H1 (cell line): ENCODE measurements at regions not wholly inside any gene's neighbourhood (a gene's known extent, or its start where the extent isn't known, plus 50 kb on each side); places are given as distances from the start of the nearest gene placed in this dataset.

Source experiments
- CTCF ChIA-PET: fragments of 300-600 bp; sonication (Branson Sonifier 250); formaldehyde crosslinking; loops from one replicate; lab custom pipeline; 2021; ENCODE audit not compliant: partially characterized antibody; lab: Charles Lee
- POLR2A ChIA-PET: fragments of 300-600 bp; sonication (Branson Sonifier 250); formaldehyde crosslinking; loops from one replicate; lab custom pipeline; 2021; ENCODE audit warnings: inconsistent platforms; ENCODE audit not compliant: partially characterized antibody; lab: Charles Lee
- DNase-seq, 2 experiments: peaks; one replicate each; pipeline versions ENCODE4 v3.0.0 to v3.0.0-alpha.2; 2010 to 2022; ENCODE audit warnings: low spot score in 2 of 2, low read depth in 1 of 2, mixed read lengths in 1 of 2
- FAIRE-seq: peaks from 2 replicates; lab custom pipeline; 2011; peaks lifted over from hg19 to GRCh38; lab: Jason Lieb, UNC
- H2AFZ ChIP-seq: 2 replicates; pipeline ENCODE4 v1.8.1; 2012; ENCODE audit warnings: low read length, inconsistent platforms
- H2AK5ac ChIP-seq: 2 replicates; pipeline ENCODE4 v1.6.1; 2013; ENCODE audit warnings: low read depth, low read length
- H2BK120ac ChIP-seq: replicated peaks from 2 replicates; pipeline ENCODE3; 2013; ENCODE audit warnings: low read depth, low read length, inconsistent platforms
- H2BK12ac ChIP-seq: 2 replicates; pipeline ENCODE4 v1.6.1; 2013; ENCODE audit warnings: low read depth, low read length
- H2BK15ac ChIP-seq: 2 replicates; pipeline ENCODE4 v1.6.1; 2013; ENCODE audit warnings: low read length
- H2BK20ac ChIP-seq: 2 replicates; pipeline ENCODE4 v1.6.1; 2013; ENCODE audit warnings: low read length
- H2BK5ac ChIP-seq: 2 replicates; pipeline ENCODE4 v1.6.1; 2013; ENCODE audit warnings: low read depth, low read length
- H3K14ac ChIP-seq: 2 replicates; pipeline ENCODE4 v1.6.1; 2013; ENCODE audit warnings: inconsistent platforms; ENCODE audit not compliant: insufficient read length
- H3K18ac ChIP-seq: 2 replicates; pipeline ENCODE4 v1.6.1; 2013; ENCODE audit warnings: low read length; ENCODE audit errors: extremely low read depth
- H3K23ac ChIP-seq: 2 replicates; pipeline ENCODE4 v1.6.1; 2013; ENCODE audit warnings: inconsistent platforms; ENCODE audit not compliant: insufficient read length
- H3K23me2 ChIP-seq: 2 replicates; pipeline ENCODE4 v1.6.1; 2013; ENCODE audit warnings: low read depth, low read length
- H3K27ac ChIP-seq: 2 replicates; pipeline ENCODE4 v1.6.1; 2011; ENCODE audit warnings: low read depth, low read length, inconsistent platforms
- H3K27me3 ChIP-seq, 4 experiments: replicated peaks in 1 of 4; 1 replicate in 1 of 4; 2 replicates in 3 of 4; pipeline versions ENCODE4 v1.6.1 to v1.8.1; 2011 to 2013; ENCODE audit warnings: low read length in 3 of 4, mild to moderate bottlenecking in 3 of 4, inconsistent platforms in 2 of 4, mixed read lengths in 2 of 4, moderate library complexity in 1 of 4; ENCODE audit not compliant: control insufficient read depth in 3 of 4, insufficient read depth in 3 of 4; ENCODE audit errors: extremely low read depth in 1 of 4
- H3K36me3 ChIP-seq, 4 experiments: 2 replicates each; pipeline versions ENCODE4 v1.6.1 to v1.8.1; 2011 to 2013; ENCODE audit warnings: mild to moderate bottlenecking in 4 of 4, low read length in 3 of 4, moderate library complexity in 2 of 4, control low read depth in 1 of 4, inconsistent platforms in 1 of 4; ENCODE audit not compliant: insufficient read depth in 4 of 4, control insufficient read depth in 2 of 4
- H3K4ac ChIP-seq: replicated peaks from 2 replicates; pipeline ENCODE3; 2013; ENCODE audit warnings: low read length, low read depth, mixed read lengths, inconsistent platforms; ENCODE audit not compliant: insufficient read length
- H3K4me1 ChIP-seq, 4 experiments: replicated peaks in 1 of 4; 1 replicate in 1 of 4; 2 replicates in 3 of 4; pipeline versions ENCODE4 v1.6.1 to v1.8.1; 2011 to 2013; ENCODE audit warnings: low read length in 3 of 4, inconsistent platforms in 2 of 4, mixed read lengths in 1 of 4; ENCODE audit not compliant: insufficient read depth in 4 of 4, control insufficient read depth in 3 of 4
- H3K4me2 ChIP-seq, 2 experiments: 2 replicates each; pipeline versions ENCODE4 v1.6.1 to v1.8.1; 2011 to 2013; ENCODE audit warnings: low read depth in 2 of 2, low read length in 2 of 2, control low read depth in 1 of 2, inconsistent platforms in 1 of 2, mild to moderate bottlenecking in 1 of 2; ENCODE audit not compliant: insufficient read depth in 1 of 2
- H3K4me3 ChIP-seq, 4 experiments: fragments of 200-600, 300-600 bp in 1 of 4; sonication (generic), shearing (Covaris generic), sonication (Bioruptor Twin) in 1 of 4; 2 replicates each; pipeline versions ENCODE4 v1.5.1 to v1.8.1; 2011 to 2016; ENCODE audit warnings: low read length in 4 of 4, low read depth in 3 of 4, control low read depth in 2 of 4, inconsistent platforms in 2 of 4, mild to moderate bottlenecking in 2 of 4, mixed read lengths in 1 of 4, moderate library complexity in 1 of 4; ENCODE audit not compliant: insufficient read depth in 2 of 4; ENCODE audit errors: extremely low read depth in 1 of 4
- H3K56ac ChIP-seq: replicated peaks from 2 replicates; pipeline ENCODE3; 2013; ENCODE audit warnings: low read depth, mild to moderate bottlenecking, mixed read lengths, low read length, inconsistent platforms; ENCODE audit not compliant: insufficient read length
- H3K79me1 ChIP-seq: 2 replicates; pipeline ENCODE4 v1.6.1; 2013; ENCODE audit warnings: low read depth, low read length, control low read depth
- H3K79me2 ChIP-seq, 2 experiments: 2 replicates each; pipeline versions ENCODE4 v1.6.1 to v1.8.1; 2012 to 2013; ENCODE audit warnings: low read length in 2 of 2, mild to moderate bottlenecking in 2 of 2, inconsistent platforms in 1 of 2; ENCODE audit not compliant: insufficient read depth in 2 of 2, control insufficient read depth in 1 of 2
- H3K9ac ChIP-seq, 4 experiments: replicated peaks in 1 of 4; 1 replicate in 1 of 4; 2 replicates in 3 of 4; pipeline versions ENCODE4 v1.6.1 to v1.8.1; 2011 to 2013; ENCODE audit warnings: low read depth in 3 of 4, low read length in 3 of 4, control low read depth in 2 of 4, mild to moderate bottlenecking in 2 of 4, moderate library complexity in 2 of 4, inconsistent platforms in 1 of 4; ENCODE audit errors: extremely low read depth in 1 of 4
- H3K9me3 ChIP-seq, 2 experiments: 2 replicates each; pipeline versions ENCODE4 v1.6.1 to v1.8.1; 2012 to 2013; ENCODE audit warnings: mild to moderate bottlenecking in 2 of 2, moderate library complexity in 2 of 2, control low read depth in 1 of 2, inconsistent platforms in 1 of 2, low read depth in 1 of 2, low read length in 1 of 2, mixed read lengths in 1 of 2; ENCODE audit not compliant: insufficient read depth in 2 of 2
- H4K20me1 ChIP-seq, 2 experiments: replicated peaks in 1 of 2; 2 replicates each; pipeline versions ENCODE3 to v1.8.1; 2011 to 2013; ENCODE audit warnings: inconsistent platforms in 2 of 2, low read length in 2 of 2, mild to moderate bottlenecking in 1 of 2; ENCODE audit not compliant: insufficient read depth in 2 of 2, control insufficient read depth in 1 of 2
- H4K5ac ChIP-seq: 2 replicates; pipeline ENCODE4 v1.6.1; 2013; ENCODE audit warnings: low read length, low read depth, mixed read lengths, inconsistent platforms; ENCODE audit not compliant: insufficient read length
- H4K8ac ChIP-seq: 2 replicates; pipeline ENCODE4 v1.8.0; 2013; ENCODE audit warnings: mild to moderate bottlenecking, moderate library complexity, low read length, inconsistent platforms; ENCODE audit not compliant: insufficient read depth; ENCODE audit errors: extremely low read depth
- H4K91ac ChIP-seq: replicated peaks from 2 replicates; pipeline ENCODE3; 2013; ENCODE audit warnings: low read length, mixed read lengths, inconsistent platforms; ENCODE audit not compliant: insufficient read length
- CHD2 ChIP-seq: IDR thresholded peaks from 2 replicates; pipeline ENCODE4 v1.6.1; 2012; ENCODE audit warnings: low read length, improper control_type of control experiment
- RNF2 ChIP-seq: fragments of 200-900, 300-1000 bp; sonication (generic); IDR thresholded peaks from 2 replicates; pipeline ENCODE4 v1.7.1; 2016; ENCODE audit warnings: borderline replicate concordance, low read depth, mild to moderate bottlenecking, antibody characterized with exemption, low read length; ENCODE audit not compliant: poor library complexity, severe bottlenecking; ENCODE audit errors: missing control alignments
- TAF1 ChIP-seq: IDR thresholded peaks from 2 replicates; pipeline ENCODE4 v1.6.1; 2011; ENCODE audit warnings: mild to moderate bottlenecking, low read depth, low read length
- TEAD4 ChIP-seq: IDR thresholded peaks from 2 replicates; pipeline ENCODE4 v1.6.1; 2012; ENCODE audit warnings: low read depth, low read length, inconsistent platforms, mixed read lengths
- WGBS, 2 experiments: shearing (Covaris generic) in 1 of 2; methylation state at CpG; one replicate each; pipeline versions ENCODE4 v1.1.6 to v1.1.7; 2013 to 2015; ENCODE audit warnings: low lambda C conversion rate in 2 of 2, mixed read lengths in 2 of 2, inconsistent platforms in 1 of 2, low coverage in 1 of 2, missing lambda C conversion rate in 1 of 2; ENCODE audit not compliant: insufficient replicate concordance in 2 of 2, insufficient coverage in 1 of 2, insufficient read length in 1 of 2; ENCODE audit errors: extremely low coverage in 1 of 2, missing lambda C conversion rate in 1 of 2; 5-methylcytosine and 5-hydroxymethylcytosine counted together

- Histone ChIP-seq H4K20me1 (no peaks in the 10 kb centered on the region), H3K56ac (no peak overlapping the region), H4K91ac (no peak overlapping the region), H3K79me2 (no peaks in the 10 kb centered on the region), H3K9me3 (no peaks in the 10 kb centered on the region; a peak in 1 of 4 replicates), H3K4ac (no peak overlapping the region), H3K4me3 (no peak overlapping the region), H3K4me1 (no peaks in the 10 kb centered on the region), H2BK20ac (no peak overlapping the region), H3K23ac (no peak overlapping the region), H3K27ac (no peak overlapping the region), H2AK5ac (no peak overlapping the region), H2AFZ (no peak overlapping the region), H4K8ac (no peak overlapping the region), H3K18ac (no peak overlapping the region), H3K36me3 (no peaks in the 10 kb centered on the region), H2BK12ac (no peak overlapping the region), H3K4me2 (no peak overlapping the region), H2BK15ac (no peak overlapping the region), H3K27me3 (no peaks in the 10 kb centered on the region), H4K5ac (no peak overlapping the region), H3K9ac (no peak overlapping the region), H3K79me1 (no peaks in the 10 kb centered on the region), H3K23me2 (no peaks in the 10 kb centered on the region), H3K14ac (no peak overlapping the region), H2BK120ac (no peak overlapping the region), H2BK5ac (no peak overlapping the region)
- WGBS, 2 experiments = 94% methylated on average over 6 of the region's 6 CpGs; no CpG with 5 or more reads in 1 of the 2 experiments
- ChIA-PET POLR2A (no interaction called here), CTCF (interaction anchor here (0.8 kb wide), 1 partner anchor 76 kb away, joined by 4 read pairs; no protein-coding TSS in a partner anchor)
- FAIRE-seq (no peak), DNase-seq (no peak)
- TF ChIP-seq TEAD4 (no peak), CHD2 (no peak), RNF2 (no peak), TAF1 (no peak)
Observed at GRCh38 chr15:98217356-98217755, 256.9 kb downstream of the ARRDC4 start.
